COR-L47 (cell line): ENCODE measurements at regions not wholly inside any gene's neighbourhood (a gene's known extent, or its start where the extent isn't known, plus 50 kb on each side); places are given as distances from the start of the nearest gene placed in this dataset.
"Not testable (repeated sequence)": the region's sequence is repeated elsewhere in the genome, so short reads cannot be mapped to it uniquely, and the experiment has no call there.

Experiments
- DNase-seq: peaks from one replicate; lab custom pipeline; 2025; lab: John Stamatoyannopoulos, UW

GRCh38 chr5:68115584-68115983 lies 100.0 kb upstream of the PIK3R1 start:
- no peak for DNase-seq

GRCh38 chr5:68114378-68115040 lies 101.0 kb upstream of the PIK3R1 start:
- no peak for DNase-seq

- DNase-seq = no peak
These were observed 102.9 kb upstream of the PIK3R1 start for GRCh38 chr5:68112658-68113057.

DNA sequence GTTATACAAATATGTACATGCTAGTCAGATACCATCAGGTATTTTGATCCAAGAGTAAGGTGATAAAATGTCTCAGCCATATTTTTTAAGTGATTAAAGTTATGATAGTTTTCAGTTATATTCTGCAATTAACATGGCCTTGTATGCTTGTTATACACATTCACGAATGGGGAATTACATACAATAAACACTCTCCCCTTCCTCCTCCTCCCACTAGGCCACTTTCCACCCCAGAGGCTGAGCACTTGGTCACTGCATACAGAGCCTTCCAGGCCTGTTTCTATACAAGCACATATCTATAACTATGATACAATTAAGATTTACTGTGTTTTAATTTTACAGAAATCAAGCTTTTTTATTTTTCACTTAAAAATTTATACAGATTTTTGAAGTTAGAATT lies 104.7 kb upstream of the PIK3R1 start:
- DNase-seq = no peak

DNA sequence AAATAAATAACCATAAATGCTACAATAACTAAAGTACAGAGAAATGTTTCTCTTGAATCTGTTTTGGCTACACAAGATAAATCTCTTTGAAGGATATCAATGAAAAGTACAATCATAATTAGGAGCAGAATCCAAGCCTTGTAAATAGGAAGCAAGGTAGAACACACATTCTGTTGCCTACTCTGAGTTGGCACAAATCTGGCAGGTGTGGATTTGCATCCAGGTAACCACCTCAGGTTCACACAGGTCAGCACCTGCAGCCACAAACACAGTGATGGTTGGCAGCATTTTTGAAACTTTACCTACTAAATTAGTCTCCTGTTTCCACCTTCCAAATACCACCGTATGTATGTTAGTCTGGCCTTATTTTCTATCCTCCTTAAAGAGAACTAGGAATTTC lies 105.3 kb upstream of the PIK3R1 start:
- DNase-seq = peak; percentile 10

DNA sequence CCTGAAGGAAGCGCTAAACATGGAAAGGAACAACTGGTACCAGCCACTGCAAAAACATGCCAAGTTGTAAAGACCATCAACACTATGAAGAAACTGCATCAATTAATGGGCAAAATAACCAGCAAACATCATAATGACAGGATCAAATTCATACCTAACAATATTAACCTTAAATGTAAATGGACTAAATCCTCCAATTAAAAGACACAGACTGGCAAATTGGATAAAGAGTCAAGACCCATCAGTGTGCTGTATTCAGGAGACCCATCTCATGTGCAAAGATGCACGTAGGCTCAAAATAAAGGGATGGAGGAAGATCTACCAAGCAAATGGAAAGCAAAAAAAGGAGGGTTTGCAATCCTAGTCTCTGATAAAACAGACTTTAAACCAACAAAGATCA lies 111.3 kb upstream of the PIK3R1 start:
- not testable (repeated sequence) for DNase-seq

GRCh38 chr5:68103297-68103696 lies 112.3 kb upstream of the PIK3R1 start:
- not testable (repeated sequence) for DNase-seq

GRCh38 chr5:68099327-68099726 lies 116.2 kb upstream of the PIK3R1 start:
- no peak for DNase-seq

- no peak for DNase-seq
These were observed 121.9 kb upstream of the PIK3R1 start for GRCh38 chr5:68093455-68094159.

DNA sequence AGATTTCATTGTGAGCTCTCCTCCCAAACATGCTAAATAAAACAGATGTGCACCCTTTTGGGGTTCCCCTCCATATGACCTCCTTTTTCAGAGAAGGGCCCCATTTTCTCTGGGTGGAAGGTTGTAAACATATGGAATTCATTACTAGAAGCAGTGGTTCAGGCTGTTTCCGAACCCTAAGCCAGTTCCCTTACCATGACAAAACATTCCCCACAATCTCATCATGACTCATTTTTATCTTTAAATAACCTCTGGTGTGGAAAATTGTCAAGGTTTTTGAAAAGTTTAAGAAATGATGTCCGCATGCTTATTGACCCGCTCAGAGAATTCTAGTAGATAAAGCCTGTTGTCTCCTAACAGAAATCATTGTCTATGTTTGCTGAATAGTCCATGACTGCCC lies 127.3 kb upstream of the PIK3R1 start:
- DNase-seq = no peak

DNA sequence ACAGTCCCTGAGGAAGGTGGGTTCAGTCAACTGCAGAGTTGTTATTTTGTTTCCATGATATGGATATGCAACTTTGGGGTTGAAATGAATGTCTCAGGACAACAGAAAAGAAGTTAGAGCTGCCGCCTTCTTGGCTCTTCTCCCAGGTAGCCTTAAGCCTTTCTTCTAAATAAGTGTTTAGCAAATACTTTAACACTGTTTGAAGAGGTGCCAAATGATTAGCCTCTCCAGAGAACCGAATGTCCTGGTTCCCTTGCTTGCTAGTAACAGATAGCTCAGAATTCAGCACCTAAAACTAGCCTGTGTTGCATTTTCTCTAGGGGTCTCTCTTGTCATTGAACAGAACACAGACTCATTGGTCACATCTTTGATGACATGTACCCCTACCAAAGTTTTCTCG lies 127.7 kb upstream of the PIK3R1 start:
- DNase-seq = no peak

GRCh38 chr5:68086857-68087256 lies 128.7 kb upstream of the PIK3R1 start:
- DNase-seq = no peak

DNA sequence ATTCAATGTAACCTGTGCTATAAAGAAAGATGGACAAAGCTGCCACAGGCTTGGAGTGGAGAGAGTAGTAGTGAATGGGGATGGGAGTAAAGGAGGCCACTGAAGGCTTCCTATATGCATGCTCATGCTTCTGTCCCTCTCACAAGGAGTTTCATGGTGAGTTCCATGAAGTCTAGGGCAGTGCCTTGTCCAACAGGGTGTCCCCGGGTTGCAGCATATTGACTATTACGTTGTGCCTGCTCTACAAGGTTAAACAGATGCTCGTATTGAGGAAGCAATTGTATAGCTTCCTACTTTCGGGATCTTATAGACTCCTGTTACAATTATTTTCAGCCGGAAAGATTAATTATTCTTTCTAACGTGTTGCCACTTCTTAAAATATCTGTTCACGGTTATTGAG lies 129.1 kb upstream of the PIK3R1 start:
- no peak for DNase-seq

DNA sequence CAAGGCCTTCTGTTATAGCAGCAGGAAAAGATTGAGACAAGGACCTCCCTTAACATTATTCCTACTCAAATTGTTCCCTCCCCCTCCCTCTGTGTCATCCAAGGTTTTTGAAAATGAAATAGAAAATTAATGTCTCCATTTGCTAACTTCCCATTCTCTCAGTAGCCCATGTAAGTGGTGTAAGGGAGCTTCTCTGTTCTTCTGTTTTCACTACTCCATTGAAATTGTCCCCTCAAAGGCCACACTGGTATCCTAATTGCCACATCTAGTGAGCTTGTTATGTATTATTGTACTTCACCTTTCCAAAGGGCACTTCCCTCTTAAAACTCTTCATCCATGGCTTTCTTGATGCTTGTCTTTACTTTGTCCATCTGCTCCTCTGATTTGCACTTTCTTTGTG lies 131.2 kb upstream of the PIK3R1 start:
- DNase-seq = no peak

GRCh38 chr5:68080282-68081050 lies 135.1 kb upstream of the PIK3R1 start:
- no peak for DNase-seq

- DNase-seq = no peak
These were observed 138.1 kb upstream of the PIK3R1 start for GRCh38 chr5:68077349-68077894.

DNA sequence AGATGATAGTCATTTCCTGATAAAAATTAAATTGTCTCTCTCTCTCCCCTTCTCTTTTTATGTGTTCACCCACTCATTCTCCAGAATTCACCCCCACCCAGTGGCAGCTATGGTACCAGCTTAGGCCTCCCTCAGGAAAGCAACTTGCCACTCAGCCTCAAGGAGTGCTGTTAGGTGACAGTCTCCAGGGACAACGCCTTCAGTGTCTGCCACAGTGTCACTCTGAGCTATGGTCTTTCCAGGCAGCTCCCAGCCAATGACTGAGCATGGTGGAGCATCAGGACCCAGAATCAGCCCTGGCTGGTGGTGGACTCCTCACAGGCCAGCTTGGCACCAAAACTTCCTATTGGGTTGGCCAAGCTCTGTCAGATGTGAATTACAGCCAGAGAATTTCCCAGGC lies 140.9 kb upstream of the PIK3R1 start:
- peak; percentile 18 for DNase-seq

DNA sequence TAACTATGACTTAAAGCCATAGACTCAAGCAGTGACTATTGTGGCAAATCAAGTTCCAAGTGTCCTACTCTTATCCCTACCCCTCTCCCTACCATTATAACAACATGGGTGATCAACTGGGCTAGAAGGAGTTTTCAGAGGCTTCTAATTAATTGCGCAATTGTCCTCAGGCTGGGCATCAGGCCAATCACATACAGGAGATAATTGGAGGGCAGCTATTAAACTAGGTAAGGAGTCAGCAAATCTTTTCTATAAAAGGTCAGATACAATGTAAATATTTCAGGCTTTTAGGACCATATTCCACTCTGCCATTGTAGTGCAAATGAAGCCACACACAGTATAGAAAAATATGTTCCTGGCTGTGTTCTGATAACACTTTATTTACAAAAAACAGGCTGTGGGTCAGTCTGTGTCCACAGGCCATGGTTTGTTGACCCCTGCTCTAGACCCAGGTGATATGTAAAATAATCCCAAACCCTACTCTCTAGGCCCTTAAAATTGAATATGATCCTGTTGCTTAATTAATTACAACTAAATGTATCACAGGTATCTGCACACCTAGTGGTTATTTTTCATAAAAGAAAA lies 141.4 kb upstream of the PIK3R1 start:
- peak; percentile 82 for DNase-seq

DNA sequence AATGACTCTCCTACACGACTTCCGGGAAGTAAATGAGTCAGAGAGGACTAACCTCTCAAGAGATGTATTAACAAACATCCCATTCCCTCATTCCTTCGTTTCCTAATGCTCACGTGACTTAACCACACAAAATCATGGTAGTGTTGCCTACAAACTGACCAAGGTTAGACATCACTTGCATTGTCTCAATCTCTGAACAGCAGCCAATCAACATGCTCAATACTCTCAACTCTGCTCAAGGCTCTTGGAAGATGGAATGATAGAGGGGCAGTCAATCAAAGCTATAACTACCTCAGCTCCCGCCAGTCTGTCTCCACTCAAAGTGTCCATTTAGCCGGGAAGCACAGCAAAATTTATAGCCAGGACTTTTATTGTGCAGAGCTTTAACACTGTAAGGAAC lies 143.8 kb upstream of the PIK3R1 start:
- DNase-seq = no peak

- no peak for DNase-seq
These were observed 144.3 kb upstream of the PIK3R1 start for GRCh38 chr5:68071282-68071632.

GRCh38 chr5:68070591-68071281 lies 144.8 kb upstream of the PIK3R1 start:
- no peak for DNase-seq
